ENCODE measurements at regions not wholly inside any gene's neighbourhood (a gene's known extent, or its start where the extent isn't known, plus 50 kb on each side); places are given as distances from the start of the nearest gene placed in this dataset.
A peak's percentile ranks its signal among the peaks of the same experiment; 100 is the strongest.

DNA sequence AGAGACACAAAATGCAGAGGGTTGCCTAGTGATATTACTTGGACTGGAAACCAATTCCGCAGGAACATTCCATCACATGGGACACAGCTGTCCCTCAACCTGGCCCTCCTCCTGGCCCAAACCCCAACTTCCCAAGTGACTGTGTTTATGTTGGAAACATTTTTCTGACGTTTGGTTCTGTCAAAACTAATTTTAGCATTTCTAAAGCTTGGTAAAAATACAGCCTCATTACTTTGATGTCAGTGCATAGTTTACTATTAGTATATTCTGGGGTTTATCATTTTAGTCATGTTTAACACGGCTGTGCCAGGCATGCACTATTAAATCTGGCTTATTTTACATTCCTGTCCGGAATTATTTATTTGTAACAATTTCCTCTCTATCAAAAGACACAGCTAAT, 69.9 kb downstream of the GLI2 start:
- H3K4me3 ChIP-seq, result no peak overlapping the region
- no peak overlapping the region for H3K27ac ChIP-seq

DNA sequence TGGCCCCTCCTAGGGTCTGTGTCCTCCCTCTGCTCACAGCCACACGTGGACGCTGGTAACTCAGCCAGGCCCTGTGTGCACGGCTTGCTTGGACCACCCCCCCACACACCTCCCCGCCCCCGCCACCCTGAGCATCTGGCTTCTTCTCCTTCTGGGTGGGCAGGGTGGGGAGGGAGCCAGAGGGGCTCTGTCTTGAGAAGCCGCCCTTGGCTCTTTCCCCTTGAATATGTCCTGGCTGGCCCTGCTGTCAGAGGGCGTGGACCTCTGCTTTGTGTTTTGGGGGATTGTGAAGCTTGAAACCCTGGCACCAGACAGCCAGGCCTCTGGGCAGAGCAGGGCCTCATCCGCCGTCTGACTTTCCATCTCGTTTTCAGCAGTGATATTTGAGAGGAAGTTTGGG, 72.1 kb downstream of the GLI2 start:
- H3K27ac ChIP-seq, result no peak overlapping the region
- H3K4me3 ChIP-seq, result no peak overlapping the region

DNA sequence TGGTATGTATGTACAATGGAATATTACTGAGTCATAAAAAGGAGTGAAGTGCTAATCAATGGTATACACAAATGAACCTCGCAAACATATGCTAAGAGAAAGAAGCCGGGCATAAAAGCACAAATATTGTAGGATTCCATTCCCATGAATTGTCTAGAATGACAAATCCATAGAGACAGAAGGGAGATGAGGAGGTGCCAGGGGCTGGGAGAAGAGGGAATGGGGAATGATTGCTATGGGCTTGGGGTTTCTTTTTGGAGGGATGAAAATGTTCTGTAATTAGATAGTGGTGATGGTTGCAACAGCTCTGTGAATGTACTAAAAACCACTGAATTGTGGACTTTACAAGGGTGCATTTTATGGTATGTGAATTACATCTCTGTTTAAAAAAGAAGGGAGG, 73.5 kb downstream of the GLI2 start:
- Histone ChIP-seq H3K4me3 (no peak overlapping the region), H3K27ac (no peak overlapping the region)

DNA sequence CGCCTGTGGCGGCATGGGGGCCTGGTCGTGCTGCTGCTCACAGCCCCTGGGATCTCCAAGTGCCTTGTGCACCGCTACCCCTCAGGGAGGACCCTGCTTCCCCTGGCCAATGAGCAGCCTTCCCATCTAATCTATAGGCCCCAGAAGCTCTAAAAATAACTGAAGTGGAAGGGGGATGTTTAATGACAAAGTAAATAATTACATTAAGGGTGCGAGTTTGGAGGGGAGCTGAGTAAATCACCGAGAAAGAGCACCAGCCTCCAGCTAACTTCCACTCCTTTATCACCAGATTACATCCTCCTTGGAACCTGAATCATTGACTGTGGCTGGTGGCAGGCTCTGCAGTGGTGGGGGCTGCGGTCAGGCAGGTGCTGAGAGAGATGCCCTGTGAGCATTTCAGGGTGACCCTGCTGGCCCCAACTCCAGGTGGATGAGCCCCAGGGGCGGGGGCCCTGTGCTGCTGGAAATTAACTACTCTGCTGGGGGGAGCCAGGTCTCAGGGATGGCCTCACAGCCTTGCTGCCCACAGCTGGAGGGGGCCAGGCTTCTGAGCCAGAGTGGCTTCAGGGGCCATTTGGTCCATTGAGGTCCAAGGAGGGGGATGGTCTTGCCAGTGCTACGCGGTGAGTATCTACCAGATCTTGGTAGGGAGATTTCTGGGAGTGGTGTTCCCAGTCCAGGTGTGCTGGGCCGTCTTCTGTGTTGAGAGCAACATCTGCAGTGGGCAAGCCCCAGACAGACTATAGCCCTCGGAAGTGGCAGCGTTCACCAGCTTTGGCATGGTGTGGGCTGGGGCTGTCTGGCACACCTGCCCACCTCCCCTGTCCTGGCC, 74.2 kb downstream of the GLI2 start:
- H3K4me3 ChIP-seq, result no peak overlapping the region
- H3K27ac ChIP-seq, result no peak overlapping the region

DNA sequence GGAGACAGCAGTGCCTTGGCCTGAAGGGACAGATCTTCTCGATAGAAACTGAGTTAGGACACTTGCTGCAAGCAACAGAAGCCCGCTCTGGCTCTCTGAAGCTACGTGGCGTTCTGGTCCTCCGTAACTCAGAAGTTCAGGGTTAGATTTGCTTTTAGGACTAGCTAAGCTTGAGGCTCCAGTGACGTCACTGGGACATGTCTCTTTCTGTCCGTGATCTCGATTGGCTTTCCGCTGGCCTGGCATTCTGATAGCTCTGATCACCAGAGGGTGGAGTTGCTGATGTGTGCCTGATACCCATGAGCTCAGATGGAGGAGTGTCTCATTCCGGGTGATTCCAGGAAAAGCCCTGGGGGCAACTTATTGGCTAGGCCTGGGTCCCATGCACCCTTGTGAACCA, 75.0 kb downstream of the GLI2 start:
- H3K4me3 ChIP-seq, result no peak overlapping the region
- H3K27ac ChIP-seq, result no peak overlapping the region

DNA sequence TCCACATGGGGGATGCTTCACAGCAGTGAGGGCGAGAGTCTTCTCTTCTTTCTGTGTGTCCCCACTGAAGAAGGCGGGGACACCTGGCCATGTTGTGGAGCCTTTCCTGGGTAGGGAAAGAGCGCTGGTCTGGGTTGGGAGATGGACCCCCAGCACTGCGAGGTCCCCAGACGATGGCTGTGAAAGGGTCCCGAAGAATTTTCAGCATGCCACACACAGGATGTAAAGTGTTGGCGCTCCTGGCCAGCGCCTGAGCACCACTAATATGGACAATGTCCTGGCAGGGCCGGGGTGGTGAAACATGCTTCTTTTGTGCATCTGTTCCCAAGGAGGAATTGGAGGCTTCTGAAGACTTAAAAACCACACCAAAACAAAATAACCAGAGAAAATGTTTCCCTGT, 77.2 kb downstream of the GLI2 start:
- no peak overlapping the region for H3K27ac ChIP-seq

DNA sequence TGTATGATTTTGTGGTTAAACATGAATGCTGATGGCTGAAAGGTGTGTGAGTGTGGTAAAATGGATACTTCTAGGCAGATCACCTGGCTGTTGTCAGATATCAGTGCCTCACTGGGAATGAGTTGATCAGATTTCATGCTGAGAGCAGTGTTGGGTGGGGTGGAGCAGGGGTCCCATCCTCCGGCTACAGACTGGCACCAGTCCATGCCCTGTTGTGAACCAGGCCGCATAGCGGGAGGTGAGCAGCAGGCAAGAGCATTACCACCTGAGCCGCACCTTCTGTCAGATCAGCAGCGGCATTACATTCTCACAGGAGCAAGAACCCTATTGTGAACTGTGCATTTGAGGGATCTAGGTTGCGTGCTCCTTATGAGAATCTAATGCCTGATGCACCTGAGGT, 78.7 kb downstream of the GLI2 start:
- no peak overlapping the region for H3K4me3 ChIP-seq
- no peak overlapping the region for H3K27ac ChIP-seq

More for the DNA sequence above, 77.2 kb downstream of the GLI2 start:
- H3K4me3 ChIP-seq, result no peak overlapping the region

DNA sequence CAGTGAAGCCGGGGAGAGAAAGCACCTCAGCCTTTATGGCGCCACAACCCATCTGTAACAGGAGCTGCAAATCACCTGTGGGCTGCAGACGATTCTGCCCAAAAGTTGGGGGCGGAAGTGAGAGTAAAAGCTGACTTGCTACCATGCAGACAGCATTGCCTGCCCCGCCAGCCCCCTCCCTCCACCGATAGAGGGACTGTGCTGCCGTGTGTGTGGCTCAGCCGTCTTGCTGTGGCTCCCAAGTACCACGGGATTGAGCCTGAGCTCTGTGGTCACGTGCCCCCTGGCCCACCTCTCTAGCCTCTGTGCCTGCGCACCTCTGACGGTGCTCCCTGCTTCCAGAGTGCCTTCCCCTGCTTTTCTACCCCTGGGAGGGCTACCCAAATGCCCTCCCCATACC, 79.6 kb downstream of the GLI2 start:
- no peak overlapping the region for H3K27ac ChIP-seq
- H3K4me3 ChIP-seq, result no peak overlapping the region

DNA sequence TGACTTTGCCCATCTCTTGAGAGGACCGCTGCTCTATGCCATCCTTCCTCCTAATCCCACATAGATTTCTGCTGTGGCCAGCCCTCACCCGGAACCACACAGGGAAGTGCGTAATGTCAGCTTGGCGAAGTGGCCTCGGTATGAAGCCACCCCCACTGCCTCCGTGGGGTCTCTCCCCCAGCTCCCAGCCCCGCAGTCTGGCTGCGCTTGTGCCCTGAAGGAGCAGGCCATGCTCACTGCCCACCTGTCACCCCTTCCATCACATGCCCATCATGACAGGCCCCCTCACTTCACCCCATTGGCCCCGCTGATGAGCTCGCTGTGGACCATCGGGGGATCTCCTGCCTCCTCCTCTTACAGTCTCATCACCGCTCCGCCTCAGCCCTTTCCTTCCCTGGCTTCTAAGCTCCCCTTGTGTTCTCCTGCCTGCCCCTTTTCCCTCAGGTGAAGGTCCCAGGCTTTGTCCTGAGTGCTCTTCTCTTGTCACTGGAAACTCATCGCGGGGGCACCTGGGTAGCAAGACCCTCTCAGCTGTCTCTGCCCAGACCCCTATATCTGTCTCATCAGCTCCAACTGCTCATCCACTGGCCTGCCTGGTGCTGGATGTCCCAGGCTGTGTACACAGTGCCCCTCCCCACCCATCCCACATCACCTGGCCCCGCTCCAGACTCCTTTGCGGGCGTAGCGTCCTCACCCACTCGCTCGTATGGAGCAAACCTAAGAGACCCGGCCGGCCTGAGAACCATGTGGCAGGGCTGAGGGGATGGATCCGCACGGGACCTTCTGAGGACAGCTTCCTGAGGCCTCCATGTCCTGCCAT, 81.7 kb downstream of the GLI2 start:
- H3K4me3 ChIP-seq, result no peak overlapping the region
- H3K27ac ChIP-seq, result peak overlapping the region in 1 of 21 experiments; percentile 70

DNA sequence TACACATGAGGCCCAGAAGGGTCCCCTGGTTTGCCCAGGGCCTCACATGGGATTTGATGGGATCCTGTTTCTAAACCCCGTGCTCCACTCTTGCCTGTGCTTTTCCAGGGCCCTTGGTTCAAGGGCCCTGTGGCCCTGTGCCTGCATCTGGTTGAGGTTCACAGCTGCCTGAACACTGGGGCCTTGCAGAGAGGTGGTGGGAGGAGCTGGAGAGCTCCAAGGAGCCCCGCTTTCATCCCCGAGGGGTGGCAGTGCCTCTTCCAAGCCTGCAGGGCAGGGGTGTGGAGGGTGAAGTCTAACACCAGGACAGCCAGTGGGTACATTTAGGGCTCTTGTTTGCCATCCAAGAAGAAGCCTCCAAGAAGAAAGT, 82.3 kb downstream of the GLI2 start:
- Histone ChIP-seq H3K4me3 (no peak overlapping the region), H3K27ac (peak overlapping the region in 1 of 21 experiments; percentile 70)

DNA sequence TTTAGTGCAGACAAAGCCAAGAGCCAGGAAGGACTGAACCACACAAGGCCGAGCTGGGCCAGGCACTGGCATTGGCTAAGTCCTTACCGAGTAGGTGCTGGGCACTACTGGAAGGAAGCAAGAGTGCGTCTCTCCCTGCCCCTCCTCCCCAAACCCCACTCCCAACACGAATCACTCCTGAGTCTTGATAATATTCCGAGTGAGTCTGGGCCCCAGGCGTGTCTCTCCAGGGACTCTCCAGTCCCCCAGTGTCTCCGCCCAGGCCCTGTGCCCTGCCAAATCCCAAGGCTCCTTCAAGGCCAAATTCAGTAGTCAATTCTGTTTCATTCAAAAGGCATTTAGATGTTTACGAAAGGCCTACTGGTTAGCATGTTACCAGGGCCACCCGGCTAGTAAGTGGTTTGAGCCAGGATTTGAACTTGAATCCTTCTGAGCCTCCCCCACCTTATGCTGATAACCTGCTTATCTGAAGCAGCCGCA, 82.8 kb downstream of the GLI2 start:
- Histone ChIP-seq H3K4me3 (no peak overlapping the region), H3K27ac (peak overlapping the region in 1 of 21 experiments; percentile 70)

DNA sequence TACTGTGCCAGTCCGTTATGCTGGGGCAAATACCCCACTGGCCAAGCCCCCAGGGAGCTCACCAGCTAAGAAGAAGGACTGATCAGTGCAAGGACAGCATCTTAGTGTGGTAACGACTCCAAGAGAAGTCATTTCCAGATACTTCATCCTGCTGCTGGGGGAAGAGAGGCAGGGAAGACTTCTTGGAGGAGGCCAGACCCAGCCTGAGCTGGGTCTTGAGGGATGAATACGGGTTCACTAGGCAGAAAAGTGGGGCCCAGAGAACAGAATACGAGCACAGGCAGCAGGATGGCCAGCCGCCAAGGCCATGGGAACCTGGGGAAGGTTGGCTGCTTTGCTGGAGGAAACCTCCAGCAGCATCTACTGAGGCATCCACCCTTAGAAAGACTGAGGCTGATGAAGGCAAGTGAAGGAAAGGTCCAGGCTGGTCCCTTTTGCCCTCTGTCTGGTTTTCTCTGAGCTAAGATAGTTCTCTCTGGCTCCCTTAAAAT, 84.1 kb downstream of the GLI2 start:
- Histone ChIP-seq H3K27ac (peak overlapping the region in 3 of 21 experiments; percentile 14 to 81 (median 63)), H3K4me3 (no peak overlapping the region)

DNA sequence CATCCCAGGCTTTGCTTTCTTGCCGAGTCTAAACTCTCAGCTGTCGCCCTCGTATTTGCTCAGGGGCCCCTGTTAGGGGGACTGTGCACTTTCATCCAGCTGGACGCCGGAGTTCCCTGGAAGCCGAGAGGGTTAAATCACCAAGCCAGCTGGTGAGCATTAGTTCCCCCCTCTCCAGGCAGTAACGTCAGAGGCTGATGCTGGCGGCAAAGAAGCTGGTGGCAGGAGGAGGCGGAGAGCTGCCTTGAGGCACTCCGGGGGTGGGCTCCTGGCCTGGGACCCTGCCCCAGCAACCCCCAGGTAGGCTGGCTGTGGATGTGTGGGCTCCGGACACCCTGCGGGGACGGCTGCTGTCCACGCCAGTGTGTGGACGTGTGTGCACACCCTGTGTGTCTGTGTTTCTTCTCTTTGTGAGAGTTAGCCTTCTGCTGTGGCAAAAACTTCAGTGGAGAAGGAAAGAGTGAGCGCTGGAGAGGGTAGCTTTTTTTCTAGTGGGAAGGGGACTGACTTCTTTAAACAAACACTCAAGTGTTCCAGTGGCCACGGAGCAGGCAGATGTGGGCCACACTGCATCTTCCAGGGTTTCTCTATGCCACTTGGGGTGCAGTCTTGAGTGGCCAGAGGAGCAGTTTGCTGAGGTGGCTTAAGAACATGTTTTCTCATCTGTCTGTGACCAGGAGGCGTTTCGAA, 84.7 kb downstream of the GLI2 start:
- H3K4me3 ChIP-seq, result no peak overlapping the region
- H3K27ac ChIP-seq, result peak overlapping the region in 10 of 21 experiments; percentile 1 to 81 (median 32)

DNA sequence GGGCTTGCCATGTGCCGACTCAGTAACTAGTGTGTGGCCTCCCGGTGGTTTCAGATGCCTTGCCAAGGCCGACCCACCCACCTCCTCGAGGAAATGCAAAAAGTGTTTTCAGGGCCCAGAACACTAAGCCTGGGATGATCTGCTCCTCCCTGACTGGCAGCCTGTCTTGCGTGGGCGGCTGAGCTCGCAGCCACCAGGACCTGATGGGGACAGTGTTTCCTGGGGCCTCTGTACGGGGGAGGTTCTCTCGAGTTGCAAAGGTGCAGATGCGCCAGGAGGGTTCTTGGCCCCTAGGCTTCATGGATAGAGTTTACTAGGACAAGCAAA, 85.2 kb downstream of the GLI2 start:
- peak overlapping the region in 5 of 21 experiments; percentile 2 to 81 (median 28) for H3K27ac ChIP-seq
- H3K4me3 ChIP-seq, result no peak overlapping the region

DNA sequence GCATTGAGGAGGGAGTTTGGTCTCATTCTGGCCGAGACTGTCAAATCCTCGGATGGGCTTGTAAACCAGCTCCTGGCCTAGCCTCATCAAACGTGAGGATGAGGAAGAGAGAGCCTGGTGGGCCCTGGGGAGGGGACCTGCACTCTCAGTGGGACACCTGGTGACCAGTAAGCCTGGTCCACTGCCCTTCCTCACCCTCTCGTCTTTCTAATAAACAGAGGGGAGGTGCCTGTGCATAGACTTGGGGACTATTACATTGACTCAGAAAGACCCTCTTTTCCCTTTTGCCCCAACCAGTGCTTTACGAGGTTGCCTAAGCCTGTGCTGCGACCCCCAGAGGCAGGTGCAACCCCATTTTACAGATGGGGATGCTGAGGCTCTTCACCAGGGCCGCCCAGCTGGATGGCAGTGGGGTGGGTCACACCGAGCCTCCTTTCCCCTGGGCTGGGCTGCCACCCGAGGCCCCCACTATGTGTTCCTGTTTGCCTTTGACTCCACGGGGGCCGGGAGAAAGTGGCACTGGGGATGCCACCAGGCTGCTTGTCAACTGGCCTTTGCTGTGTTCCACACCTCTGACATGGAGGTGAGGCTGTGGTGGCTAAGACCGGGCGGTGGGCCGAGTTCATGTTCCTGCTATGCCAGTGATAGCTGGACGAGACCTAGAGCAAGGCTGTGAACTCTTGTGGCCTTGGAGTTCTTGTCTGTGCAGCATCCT, 85.9 kb downstream of the GLI2 start:
- H3K4me3 ChIP-seq, result no peak overlapping the region
- H3K27ac ChIP-seq, result peak overlapping the region in 1 of 21 experiments; percentile 81

DNA sequence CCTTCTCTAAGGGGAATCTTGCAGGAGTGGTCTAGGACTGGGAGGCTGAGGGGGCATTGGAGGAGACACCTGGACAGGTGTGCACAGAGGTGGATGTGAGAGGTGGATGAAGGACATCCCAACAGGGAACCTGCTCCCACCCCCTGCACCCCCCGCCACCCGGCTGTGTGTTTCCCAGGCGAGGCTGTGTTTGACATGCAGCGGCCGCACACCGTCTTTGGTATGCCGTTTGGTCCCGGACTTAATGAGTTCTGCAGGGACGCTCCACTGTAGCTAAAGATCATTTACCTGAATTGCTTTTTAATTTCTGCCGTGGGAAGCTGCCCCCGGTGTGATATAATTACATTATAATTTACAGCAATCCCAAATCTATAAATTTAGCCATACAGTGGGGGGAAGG, 87.3 kb downstream of the GLI2 start:
- no peak overlapping the region for H3K27ac ChIP-seq
- no peak overlapping the region for H3K4me3 ChIP-seq

DNA sequence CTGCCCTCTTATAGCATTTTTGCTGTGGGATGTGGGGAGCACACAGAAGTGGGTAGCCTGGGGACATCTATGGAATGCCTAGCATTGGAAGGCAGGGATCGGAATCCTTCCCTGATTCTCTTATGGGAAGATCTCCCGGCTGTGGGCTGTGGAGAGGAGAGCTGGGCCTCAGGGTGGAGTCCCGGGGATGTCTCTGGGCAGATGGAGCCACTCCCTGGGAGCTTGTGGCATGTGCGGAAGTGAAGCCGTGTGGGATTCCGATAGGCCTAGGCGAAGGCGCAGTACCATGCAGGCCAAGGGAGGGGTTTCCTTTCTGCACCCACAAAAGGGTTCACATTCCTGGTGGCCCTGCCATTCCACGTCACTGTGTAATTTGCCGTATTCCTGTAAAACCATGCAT, 87.9 kb downstream of the GLI2 start:
- H3K4me3 ChIP-seq, result no peak overlapping the region
- H3K27ac ChIP-seq, result no peak overlapping the region

DNA sequence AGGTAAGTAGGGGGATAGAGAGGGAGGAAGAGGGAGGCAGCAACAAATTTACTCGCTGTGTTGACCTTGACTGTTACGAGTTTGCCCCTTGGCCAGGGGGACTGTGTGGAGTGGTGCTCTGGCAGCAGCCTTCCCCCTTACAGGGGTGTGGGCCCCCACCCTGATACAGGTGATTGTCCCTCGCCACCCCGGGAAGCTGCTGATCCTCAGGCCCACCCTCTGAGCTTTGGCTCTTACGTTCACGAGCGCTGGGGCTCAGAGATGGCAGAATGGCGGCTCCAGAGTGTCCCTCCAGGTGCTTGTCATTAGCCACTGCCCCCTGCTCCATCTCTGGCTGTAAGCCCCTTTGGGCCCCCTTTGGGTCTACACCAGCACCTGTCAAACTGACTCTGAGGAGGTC, 88.6 kb downstream of the GLI2 start:
- Histone ChIP-seq H3K27ac (no peak overlapping the region), H3K4me3 (no peak overlapping the region)

DNA sequence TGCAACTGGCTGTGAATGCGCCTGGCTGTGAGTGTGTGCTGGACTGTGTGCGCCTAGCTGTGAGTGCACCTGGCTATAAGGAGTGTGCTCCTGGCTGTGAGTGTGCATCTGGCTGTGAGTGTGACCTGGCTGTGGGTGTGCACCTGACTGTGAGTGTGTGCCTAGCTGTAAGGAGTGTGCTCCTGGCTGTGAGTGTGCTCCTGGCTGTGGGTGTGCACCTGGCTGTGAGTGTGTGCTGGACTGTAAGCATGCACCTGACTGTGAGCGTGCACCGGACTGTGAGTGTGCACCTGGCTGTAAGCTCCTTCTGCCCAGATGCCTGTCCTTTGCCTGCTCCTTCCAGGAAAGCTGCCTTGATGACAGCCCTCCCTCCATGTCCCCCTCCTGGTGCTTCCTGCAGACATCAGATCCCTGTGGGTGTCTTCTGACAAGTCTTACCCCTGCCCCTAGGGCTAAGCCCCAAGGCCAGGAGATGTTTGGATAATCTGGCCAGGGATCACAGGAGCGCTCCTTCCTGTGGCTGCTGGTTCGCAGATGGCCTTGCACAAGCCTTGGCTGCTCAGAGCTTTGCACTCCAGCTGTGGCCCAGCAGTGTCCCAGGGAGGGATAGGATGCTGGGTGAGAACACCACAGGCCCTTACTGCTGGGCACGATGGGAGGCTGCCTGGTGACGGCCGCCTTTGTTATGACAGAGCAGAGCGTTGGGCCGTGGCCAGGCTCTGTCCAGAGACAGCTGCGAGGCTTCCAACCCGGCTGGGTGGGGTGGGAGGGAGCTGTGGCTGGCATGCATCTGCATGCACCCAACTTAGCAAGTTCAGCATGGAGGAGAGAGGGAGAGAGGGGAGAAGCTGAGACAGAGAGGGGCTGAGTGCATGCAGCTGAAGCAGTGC, 89.9 kb downstream of the GLI2 start:
- H3K27ac ChIP-seq, result peak overlapping the region in 1 of 21 experiments; percentile 52

More for the DNA sequence above, 89.9 kb downstream of the GLI2 start:
- H3K4me3 ChIP-seq, result no peak overlapping the region
